ENCODE measurements at regions not wholly inside any gene's neighbourhood (a gene's known extent, or its start where the extent isn't known, plus 50 kb on each side); places are given as distances from the start of the nearest gene placed in this dataset.

DNA sequence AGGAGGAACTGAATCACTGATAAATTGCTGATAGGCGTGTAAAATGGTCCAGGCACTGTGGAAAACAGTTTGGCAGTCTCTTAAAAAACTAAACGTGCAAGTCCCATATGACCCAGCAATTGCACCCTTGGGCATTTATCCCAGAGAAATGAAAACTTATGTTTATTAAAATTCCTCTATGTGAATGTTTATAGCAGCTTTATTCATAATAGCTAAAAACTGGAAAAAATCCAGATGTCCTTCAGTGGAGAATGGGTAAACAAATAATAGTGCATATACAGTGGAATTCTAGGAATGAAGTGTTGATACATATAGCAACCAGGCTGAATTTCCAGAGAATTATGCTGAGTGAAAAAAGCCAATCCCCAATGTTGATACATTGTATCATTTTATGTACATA, 482.2 kb upstream of the PDZRN3 start:
- no peak overlapping the region for H3K4me3 ChIP-seq (ENCODE audit: low read depth, low read length)
- TF ChIP-seq, protein P1, sequence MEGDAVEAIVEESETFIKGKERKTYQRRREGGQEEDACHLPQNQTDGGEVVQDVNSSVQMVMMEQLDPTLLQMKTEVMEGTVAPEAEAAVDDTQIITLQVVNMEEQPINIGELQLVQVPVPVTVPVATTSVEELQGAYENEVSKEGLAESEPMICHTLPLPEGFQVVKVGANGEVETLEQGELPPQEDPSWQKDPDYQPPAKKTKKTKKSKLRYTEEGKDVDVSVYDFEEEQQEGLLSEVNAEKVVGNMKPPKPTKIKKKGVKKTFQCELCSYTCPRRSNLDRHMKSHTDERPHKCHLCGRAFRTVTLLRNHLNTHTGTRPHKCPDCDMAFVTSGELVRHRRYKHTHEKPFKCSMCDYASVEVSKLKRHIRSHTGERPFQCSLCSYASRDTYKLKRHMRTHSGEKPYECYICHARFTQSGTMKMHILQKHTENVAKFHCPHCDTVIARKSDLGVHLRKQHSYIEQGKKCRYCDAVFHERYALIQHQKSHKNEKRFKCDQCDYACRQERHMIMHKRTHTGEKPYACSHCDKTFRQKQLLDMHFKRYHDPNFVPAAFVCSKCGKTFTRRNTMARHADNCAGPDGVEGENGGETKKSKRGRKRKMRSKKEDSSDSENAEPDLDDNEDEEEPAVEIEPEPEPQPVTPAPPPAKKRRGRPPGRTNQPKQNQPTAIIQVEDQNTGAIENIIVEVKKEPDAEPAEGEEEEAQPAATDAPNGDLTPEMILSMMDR (IDR thresholded peaks at IDR 0.05; ENCODE audit: insufficient read depth, low read length, missing control alignments) = no peak
- ChIA-PET POLR2A (no interaction called here), CTCF (no interaction called here)
- DNase-seq (ENCODE audit: low read depth, low spot score) = no peak

GRCh38 chr3:74091204-74091603, 466.5 kb upstream of the PDZRN3 start:
- DNase-seq (ENCODE audit: low read depth, low spot score) = no peak
- CTCF ChIA-PET = no interaction called here
- no peak overlapping the region for H3K4me3 ChIP-seq (ENCODE audit: low read depth, low read length)
- POLR2A ChIA-PET = no interaction called here
- TF ChIP-seq, protein P1 (IDR thresholded peaks at IDR 0.05; ENCODE audit: insufficient read depth, low read length, missing control alignments) = no peak

- H3K4me3 ChIP-seq (ENCODE audit: low read depth, low read length) = no peak overlapping the region
- peak; percentile 4 for DNase-seq (ENCODE audit: low read depth, low spot score)
- ChIA-PET POLR2A (no interaction called here), CTCF (no interaction called here)
- TF ChIP-seq, protein P1 (IDR thresholded peaks at IDR 0.05; ENCODE audit: insufficient read depth, low read length, missing control alignments) = no peak
These were observed 465.1 kb upstream of the PDZRN3 start for GRCh38 chr3:74089814-74090213.

DNA sequence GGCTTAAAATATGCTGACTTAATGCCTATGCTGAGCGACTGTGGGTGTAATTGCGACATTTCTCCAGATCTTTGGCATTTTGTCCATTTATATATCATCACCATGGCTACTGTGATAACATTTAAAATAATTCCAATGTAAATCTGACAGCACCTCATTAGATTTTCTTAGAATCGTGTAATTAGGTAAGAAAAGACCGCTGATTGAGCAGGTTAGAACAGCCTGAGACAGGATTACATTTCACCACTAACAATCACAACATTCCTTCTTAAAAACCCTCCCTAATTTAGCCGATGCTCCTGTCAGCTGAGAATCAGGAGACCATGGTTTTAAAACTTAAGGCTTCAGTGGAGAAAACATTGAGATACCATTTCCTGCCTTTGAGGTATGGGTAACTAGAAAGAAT, 455.3 kb upstream of the PDZRN3 start:
- ChIA-PET POLR2A (no interaction called here), CTCF (no interaction called here)
- DNase-seq (ENCODE audit: low read depth, low spot score) = no peak

DNA sequence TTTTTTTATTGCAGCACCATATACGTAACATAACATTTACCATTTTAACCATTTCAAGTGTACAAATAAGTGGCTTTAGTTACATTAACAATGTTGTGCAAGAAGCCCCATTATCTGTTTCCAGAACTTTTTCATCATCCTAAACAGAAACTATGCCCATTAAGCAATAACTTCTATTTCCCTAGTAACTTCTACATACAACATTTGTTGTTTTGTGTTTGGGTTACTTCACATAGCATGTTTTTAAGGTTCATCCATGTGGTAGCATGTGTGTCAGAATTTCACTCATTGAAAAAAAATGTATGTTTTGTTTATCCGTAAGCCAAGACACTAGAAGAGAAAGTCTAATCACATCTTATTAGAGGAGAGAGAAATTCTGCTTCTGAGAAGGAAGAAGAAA, 450.5 kb upstream of the PDZRN3 start:
- DNase-seq (ENCODE audit: low read depth, low spot score) = no peak
- no peak overlapping the region for H3K4me3 ChIP-seq (ENCODE audit: low read depth, low read length)
- CTCF ChIA-PET = no interaction called here
- POLR2A ChIA-PET = no interaction called here
- TF ChIP-seq, protein P1 (IDR thresholded peaks at IDR 0.05; ENCODE audit: insufficient read depth, low read length, missing control alignments) = no peak

More for the DNA sequence above, 455.3 kb upstream of the PDZRN3 start:
- TF ChIP-seq, protein P1 (IDR thresholded peaks at IDR 0.05; ENCODE audit: insufficient read depth, low read length, missing control alignments) = no peak
- no peak overlapping the region for H3K4me3 ChIP-seq (ENCODE audit: low read depth, low read length)

GRCh38 chr3:74074700-74075099, 450.0 kb upstream of the PDZRN3 start:
- no peak overlapping the region for H3K4me3 ChIP-seq (ENCODE audit: low read depth, low read length)
- DNase-seq (ENCODE audit: low read depth, low spot score) = no peak
- ChIA-PET CTCF (no interaction called here), POLR2A (no interaction called here)
- TF ChIP-seq, protein P1 (IDR thresholded peaks at IDR 0.05; ENCODE audit: insufficient read depth, low read length, missing control alignments) = no peak
